NCI-H2227 (cell line): ENCODE measurements at regions not wholly inside any gene's neighbourhood (a gene's known extent, or its start where the extent isn't known, plus 50 kb on each side); places are given as distances from the start of the nearest gene placed in this dataset.

Source experiments
- DNase-seq: peaks from one replicate; lab custom pipeline; 2025; ENCODE audit not compliant: unreplicated experiment; lab: John Stamatoyannopoulos, UW

- no peak for DNase-seq
These were observed 54.8 kb upstream of the ADPGK start for GRCh38 chr15:72838311-72838731.

- no peak for DNase-seq
These were observed 53.2 kb upstream of the ADPGK start for GRCh38 chr15:72836676-72837330.

- no peak for DNase-seq
These were observed 51.8 kb upstream of the ADPGK start for GRCh38 chr15:72835294-72835890.

GRCh38 chr15:72833561-72833960, 50.0 kb upstream of the ADPGK start:
- DNase-seq = no peak
